Caki2 (cell line): ENCODE measurements at regions not wholly inside any gene's neighbourhood (a gene's known extent, or its start where the extent isn't known, plus 50 kb on each side); places are given as distances from the start of the nearest gene placed in this dataset.
"Not testable (repeated sequence)": the region's sequence is repeated elsewhere in the genome, so short reads cannot be mapped to it uniquely, and the experiment has no call there.

Source experiments
- DNase-seq: peaks from one replicate; pipeline ENCODE4 v3.0.0-alpha.2; 2015; ENCODE audit warnings: low read depth
- in situ Hi-C: cut with HindIII; loops from 2 replicates; pipeline ENCODE4 v1.10.0; 2016; ENCODE audit warnings: low sequenced_read_pairs, low pct_unique_long_range_greater_than_20kb, mixed read lengths

DNA sequence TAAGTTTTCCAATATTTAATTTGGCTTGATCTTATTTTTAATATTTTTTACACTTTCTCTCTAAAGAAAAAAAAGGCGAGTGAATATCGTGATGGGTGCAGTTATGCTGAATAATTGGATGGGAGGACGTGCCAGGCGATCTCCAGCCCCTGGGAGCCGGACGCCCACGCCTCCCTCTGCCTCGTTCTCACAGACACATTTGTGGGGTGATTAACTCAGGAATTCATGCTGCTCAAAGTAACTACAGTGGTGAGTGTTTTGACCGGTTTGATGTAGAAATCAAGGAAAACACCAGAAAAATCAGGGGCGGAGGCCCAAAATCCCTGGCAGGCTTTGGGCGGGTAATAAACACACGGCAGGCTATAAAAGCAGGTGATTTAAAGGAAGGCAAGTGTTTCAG is 736.8 kb upstream of the SALL3 start:
- DNase-seq = no peak
- in situ Hi-C loops = no loop called here

DNA sequence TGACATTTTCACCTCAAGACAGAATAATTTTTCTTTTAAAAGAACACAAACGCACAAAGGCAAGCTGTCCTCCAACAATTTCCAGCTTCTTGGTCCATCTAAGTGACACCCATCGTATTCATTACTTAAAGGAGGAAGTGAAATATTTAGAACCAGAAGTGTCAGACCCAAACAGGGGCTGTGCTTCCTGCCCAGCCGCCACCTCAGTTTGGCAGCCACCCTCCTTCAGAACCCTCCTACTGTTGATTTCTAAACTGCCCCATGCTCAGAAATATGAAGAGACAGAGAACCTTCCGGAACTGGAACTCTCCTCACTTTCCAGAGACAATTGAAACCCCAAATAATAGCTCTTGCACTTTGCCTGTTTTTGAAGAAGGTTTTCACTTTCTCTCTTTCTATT is 734.8 kb upstream of the SALL3 start:
- in situ Hi-C loops = no loop called here
- no peak for DNase-seq

DNA sequence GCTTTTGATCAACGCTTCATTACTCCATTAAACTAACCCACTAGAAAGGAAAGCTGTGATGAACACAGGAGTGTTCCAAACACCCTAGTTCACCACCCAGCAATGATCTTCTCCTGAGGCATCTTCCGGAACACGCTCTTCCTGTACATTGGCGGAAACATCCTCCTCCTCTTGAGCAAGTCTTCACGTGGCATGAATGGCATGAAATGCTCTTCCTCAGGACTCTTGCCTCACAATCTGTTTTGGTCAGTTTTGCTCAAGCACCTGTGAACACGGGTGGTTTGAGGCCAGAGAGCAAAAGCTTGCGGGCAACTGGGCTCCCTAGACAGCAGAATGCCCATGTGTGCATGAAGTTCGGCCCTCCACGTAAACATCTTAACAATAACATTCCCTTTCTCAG is 734.2 kb upstream of the SALL3 start:
- DNase-seq = no peak
- in situ Hi-C loops = no loop called here

DNA sequence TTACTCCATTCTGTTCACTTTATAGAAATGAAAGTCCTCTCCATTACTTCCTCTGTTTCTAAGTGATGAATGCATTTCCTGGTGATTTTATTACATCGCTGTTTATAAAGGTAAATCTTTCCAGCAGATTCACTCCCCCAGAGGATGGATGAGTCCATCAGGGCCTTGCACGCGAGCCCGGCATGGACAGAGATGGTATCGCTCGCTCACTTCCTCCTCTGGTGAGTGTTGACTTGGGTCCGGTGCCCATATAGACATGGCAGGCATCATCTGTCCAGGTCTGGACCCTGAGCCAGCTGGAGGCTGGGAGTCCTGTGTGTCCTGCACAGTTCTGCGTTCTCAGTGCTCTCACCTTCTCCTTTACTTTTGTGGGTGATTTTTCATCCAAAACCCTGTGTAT is 733.6 kb upstream of the SALL3 start:
- in situ Hi-C loops = no loop called here
- DNase-seq = no peak

DNA sequence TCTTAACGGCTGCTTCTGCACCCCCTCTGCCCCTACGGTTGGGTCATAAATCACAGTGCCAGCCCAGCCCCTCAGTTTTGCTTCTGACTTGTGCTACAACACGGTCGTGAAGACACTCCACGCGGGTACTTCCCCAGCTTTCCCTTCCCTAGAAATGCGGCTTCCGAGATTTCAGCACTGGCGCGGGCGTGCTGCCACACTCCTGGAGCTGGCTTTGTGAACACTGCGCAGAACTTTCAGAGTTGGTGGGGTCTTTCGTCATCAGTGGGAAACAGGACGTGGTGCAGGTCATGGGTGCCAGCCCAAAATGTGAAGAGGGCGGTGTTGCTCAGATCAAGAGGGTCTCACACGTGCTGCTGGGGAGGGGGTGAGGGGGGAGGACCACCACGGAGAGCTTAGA is 733.0 kb upstream of the SALL3 start:
- in situ Hi-C loops = no loop called here
- DNase-seq = no peak

DNA sequence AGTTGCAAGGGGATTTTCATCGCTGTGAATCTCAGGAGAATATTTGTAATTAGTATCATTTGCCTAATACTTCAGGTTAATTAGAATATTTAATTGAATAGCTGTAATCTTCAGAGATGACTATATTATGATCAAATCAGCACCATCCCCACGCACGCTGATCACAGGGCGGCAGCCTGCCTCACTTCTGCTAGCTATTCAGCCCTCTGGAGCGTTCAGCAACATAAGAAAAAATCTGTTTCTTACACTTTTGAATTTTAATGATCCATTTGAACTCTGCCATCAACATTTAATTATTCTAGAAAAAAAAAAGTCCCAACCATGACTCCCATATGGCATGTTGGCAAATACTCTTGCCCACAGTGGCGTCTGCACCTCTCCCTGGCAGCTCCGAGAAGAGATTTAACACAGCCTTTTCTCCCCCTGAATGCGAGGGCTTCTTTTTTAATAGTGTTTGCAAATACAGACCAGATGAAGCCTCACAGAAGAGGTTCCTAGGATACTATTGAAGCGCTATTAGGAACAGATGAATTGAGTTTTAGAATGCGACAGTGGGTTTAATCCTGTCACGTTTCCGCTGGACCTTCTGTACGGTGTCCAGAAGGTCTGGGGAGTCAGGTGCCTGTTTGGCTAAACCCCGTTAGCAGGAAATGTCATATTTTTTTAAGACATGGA is 731.9 kb upstream of the SALL3 start:
- no peak for DNase-seq
- in situ Hi-C loops = no loop called here

DNA sequence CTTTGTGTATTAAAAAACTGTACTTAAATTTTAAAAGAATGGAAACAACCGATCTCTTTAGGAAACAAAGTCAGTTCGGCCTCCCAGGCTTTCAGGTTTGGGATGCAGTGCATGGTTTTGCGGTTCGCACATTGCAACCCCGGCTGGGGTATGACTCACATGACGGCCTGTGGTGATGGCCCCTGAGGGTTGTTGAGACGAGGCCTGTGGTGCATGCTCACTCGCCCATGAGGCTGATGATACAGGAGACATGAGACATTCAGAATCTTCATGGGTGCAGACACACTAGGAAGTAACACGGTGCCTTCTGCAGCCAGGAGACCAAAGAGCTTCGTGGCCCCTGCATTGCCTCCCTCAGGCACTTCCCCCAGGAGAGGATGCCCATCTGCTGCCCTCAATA is 724.6 kb upstream of the SALL3 start:
- no peak for DNase-seq

DNA sequence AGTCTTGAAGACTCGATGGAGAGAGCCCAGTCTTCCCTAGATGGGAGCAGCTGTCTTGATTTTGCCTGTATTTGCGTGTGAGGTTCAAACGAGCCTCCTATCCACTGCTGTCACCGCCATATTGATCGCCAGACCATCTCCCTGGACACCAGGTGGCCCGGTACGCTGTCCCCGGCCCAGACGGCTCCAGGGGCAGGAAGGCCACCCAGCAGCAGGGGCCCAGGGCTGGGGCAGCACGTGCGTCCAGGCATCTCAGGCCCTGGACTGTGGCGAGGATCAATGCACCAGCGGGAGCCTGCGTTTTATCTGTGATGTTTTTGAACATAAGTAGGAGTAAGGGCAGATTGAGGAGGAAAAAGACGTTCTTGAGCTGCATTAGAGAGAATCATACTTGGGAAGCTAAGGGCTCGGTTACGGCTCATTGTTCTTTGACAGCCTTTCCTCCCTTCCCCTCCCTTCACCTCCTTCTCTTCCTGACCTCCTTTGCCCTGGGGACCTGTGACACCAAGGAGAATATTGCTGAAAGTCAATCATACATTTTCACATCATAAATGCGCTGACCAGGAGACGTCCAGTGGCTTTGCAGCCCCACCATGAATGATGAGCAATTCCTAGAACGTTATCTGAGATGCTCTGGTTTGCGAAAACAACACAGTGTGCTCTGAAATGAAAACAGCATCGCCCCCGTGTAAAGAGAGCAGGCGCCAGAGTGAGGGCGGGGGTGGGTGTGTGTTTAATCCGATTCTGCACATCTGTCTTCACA is 711.2 kb upstream of the SALL3 start:
- DNase-seq = no peak
- in situ Hi-C loops = no loop called here

More for the DNA sequence above, 724.6 kb upstream of the SALL3 start:
- in situ Hi-C loops = no loop called here

DNA sequence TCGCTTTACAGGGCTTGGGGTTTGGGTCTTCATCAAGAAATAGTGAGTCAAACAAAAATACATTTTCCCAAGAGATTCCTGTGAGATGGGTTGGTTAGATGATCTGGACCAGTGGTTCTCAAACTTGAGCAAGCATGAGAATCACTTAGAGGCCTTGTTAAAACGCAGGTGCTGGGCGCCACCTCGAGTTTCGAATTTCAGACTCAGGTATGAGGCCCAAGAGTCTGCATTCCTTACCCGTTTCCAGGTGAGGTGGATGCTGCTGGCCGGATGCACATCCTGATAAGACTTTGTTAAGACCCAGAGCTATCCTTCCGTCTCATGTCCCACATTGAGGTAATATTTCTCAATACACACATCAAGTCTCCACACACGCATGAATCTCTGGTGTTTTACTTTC is 707.8 kb upstream of the SALL3 start:
- DNase-seq = no peak
- in situ Hi-C loops = no loop called here

DNA sequence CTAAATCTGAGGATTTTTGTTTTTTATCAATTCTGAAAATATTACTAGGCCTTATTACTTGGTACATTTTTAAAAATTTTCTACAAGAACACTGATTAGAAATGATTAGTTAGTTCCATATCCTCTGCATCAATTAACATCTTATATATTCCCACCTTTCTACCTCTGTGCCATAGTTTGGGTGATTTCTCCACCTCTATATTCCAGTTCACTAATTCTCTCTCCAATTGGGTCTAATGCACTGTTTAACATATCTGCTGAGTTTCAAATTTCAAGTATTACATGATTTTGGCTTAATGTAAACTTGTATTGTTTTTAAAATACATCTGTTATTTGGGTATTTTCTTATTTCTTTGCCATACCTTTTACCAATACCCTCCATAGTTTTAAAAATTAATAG is 705.7 kb upstream of the SALL3 start:
- in situ Hi-C loops = no loop called here
- no peak for DNase-seq

DNA sequence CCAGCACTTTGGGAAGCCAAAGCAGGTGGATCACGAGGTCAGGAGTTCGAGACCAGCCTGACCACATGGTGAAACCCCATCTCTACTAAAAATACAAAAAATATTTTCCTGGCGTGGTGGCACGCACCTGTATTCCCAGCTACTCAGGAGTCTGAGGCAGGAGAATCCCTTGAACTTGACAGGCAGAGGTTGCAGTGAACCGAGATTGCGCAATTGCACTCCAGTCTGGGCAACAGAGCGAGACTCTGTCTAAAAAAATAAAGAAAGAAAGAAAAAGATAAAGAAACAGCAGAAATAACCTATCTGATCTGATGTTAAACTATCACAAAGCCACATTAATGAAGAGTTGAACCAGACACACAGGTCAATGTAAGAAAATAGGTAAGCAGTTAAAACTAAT is 696.2 kb upstream of the SALL3 start:
- DNase-seq, in situ Hi-C loops: not testable (repeated sequence)

DNA sequence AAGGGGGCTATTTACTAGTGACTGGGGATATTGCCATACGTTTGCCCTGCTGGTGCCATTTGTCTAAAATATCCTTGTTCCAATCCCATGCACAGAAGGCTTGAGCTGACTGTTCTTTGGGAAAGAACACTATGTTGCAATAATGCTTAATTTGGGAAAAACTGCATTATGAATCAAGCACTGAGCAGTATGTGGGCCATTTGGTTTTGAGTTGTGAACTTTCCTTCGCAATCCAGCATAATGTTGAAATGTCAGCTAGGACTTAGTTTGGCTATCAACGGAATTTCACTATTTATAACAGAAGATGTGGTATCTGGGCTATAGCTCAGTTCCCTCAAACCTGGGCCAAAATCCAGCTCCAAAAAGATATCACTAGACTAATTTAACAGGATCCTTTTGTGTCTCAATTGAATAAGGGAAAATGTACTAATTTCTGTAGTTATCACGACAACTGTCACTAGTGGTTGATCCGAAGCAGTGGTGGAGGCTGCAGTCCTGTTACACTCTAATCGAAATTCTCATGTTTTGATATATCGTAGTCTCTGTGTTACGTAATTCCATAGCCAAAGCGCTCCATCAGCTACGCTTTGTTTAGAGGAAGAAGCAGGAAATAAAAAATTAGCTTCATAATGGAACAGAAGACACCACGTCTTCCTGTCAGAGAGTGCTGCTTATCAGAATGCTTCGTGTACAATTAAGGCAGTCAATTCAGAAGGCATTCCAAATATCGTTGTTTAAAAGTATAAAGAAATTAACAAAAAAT is 686.8 kb upstream of the SALL3 start:
- in situ Hi-C loops = no loop called here
- DNase-seq = no peak

DNA sequence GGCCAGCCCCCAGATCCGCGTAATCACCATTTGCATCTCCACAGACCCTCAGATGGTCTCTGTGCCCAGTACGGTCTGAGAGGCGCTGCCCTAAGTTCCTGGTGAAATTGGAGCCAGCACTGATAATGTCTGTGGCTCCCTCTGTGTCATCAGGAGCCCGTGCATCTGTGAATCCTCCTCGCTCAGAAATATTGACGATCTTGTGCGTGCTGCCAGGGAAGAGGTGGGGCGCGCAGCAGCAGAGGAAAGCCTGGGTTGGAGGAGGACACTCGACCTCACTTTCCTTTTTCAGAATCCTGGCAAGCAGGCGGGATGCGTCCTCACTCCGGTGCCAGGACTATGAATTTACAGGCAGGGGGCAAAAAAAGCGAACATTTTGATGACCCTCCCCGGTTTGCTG is 686.1 kb upstream of the SALL3 start:
- no peak for DNase-seq
- in situ Hi-C loops = no loop called here

DNA sequence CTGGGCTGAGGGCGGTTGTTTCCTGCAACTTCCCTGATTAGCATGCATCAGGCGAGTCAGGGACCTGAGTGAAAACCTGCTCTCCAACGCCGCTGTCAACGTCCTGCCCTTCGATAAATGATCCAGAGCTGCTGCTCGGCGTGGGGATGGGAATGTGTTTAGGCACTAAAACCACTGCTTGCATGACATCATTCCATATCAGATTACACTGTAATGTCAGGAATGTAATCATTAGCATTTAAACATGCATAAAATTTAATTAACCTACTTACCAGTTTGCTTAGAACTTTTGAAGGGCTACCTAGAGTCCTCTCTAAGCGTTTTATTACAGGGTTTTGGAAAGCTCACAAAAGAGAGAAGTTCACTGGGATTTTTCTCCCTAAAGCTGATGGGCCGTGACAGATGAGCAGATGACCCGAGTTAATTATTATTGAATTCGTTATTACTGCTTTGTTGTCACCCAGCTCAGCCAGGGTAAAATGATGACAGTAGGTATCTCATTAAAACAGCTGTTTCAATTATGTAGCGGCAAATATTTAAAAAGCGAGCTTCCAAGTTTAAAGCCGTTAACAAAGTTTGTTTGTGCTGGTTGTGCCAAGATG is 685.6 kb upstream of the SALL3 start:
- peak; percentile 59 for DNase-seq
- in situ Hi-C loops = no loop called here

DNA sequence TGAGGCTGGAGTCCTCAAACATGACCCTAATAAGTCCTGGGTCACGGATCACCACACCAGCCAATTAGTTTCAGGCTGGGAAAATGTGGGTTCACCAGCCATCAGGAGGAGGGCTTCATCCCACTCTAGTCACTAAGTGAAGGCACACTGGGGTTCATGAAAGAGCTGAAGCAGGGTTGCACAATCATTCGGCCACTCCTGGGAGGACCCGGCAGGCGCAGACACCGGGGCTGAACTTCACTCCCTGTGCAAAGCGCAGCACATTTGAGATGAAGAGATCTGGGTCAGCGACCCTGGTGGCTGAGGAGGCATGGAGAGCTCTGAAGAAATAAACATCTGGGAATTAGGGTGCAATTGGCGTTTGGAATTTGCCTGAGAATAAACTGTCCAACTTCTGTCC is 684.4 kb upstream of the SALL3 start:
- in situ Hi-C loops = no loop called here
- no peak for DNase-seq

DNA sequence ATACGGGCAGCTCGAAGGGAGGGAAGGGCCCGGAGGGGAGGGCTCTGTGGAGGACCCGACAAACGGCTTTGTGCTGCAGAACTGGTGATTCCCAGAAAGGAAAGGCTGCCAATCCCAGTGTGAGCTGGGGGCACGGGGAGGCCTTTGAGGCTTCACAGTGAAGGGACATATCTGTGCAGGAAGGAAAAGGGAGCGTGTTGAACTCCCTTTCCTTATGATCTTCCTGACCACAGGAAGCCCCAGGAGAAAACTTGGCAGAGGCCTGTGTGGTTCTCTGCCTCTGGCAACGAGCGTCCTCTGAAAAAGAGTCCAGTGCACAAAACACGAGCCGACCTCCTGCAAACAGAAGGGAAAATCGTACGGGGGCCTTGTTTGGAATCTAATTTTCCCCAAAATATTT is 683.5 kb upstream of the SALL3 start:
- in situ Hi-C loops = no loop called here
- DNase-seq = no peak

DNA sequence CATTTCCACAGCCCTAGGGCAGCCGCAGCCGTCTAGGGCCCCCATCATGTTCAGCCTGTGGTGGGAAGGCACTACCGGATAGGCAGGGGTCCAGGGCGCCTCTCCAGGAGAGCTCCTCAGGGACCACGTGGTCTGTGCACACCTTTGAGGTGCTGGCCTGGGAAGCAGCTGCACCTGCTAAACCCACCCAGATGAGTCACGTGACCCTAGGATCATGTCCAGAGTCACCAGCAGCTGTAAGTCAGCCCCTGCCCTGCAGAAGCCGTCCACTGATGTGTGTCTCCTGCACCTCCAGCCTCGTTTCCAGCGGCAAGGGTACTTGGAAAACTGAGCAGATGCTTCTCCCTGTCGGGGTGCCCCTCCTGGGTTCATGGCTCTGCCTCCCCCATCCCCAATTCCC is 682.6 kb upstream of the SALL3 start:
- in situ Hi-C loops = no loop called here
- DNase-seq = no peak

DNA sequence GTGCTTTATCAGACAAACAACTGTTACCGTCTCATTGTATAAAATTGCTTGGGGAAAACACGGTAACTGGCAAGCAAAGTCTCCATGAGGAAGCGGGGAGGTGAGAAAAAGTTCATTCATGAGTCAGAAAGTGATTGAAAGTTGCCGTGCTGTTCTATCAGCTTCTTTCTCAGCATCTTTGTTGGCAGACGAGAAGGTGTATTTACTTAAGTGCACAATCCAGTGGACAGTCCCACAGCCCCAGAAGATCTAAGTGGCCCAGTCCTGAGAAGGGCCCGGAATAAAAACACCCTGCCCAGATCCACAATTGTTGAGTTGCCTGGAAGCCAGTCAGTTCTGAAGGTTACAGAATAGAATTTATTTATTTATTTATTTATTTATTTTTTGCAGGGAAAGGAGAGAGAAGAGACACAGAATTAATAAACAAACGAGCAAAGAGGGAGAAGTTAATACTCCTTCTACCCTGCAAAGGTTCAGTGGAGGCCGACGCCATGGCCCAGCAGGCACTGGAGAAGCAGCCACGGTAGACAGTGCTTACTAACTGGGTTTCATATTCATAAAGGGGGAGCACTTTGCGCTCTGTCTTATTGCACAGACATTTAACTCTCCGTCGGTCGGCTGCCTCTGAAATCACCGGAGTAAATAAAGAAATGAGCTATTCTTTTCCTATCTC is 676.0 kb upstream of the SALL3 start:
- in situ Hi-C loops = no loop called here

More for the DNA sequence above, 676.0 kb upstream of the SALL3 start:
- no peak for DNase-seq
